GM12878 (cell line): ENCODE measurements at regions not wholly inside any gene's neighbourhood (a gene's known extent, or its start where the extent isn't known, plus 50 kb on each side); places are given as distances from the start of the nearest gene placed in this dataset.

Source experiments
- ATAC-seq: fragments of 200-7000 bp; cut with Tn5 transposase; 3 replicates; pipeline ENCODE4 v1.9.1; 2020; ENCODE audit warnings: mild to moderate bottlenecking, moderate library complexity
- BruUV-seq: library from RNA; stranded (reverse); fragments of 400-500 nt; replicated peaks from 2 replicates; lab custom pipeline; 2021; lab: Mats Ljungman, UMichigan
- CTCF ChIA-PET: fragments of 300-600 bp; sonication (Branson Sonifier 250); formaldehyde crosslinking; extraction: SDS; loops from one replicate; lab custom pipeline; 2021; ENCODE audit warnings: inconsistent platforms; lab: Yijun Ruan, JAX
- POLR2A ChIA-PET: fragments of 350-600 bp; formaldehyde crosslinking; extraction: SDS; loops from one replicate; lab custom pipeline; 2021; ENCODE audit warnings: inconsistent platforms; lab: Charles Lee
- RAD21 ChIA-PET: fragments of 300-600 bp; sonication (Branson Sonifier 250); formaldehyde crosslinking; loops from one replicate; lab custom pipeline; 2023; ENCODE audit warnings: antibody characterized with exemption; ENCODE audit not compliant: unreplicated experiment; lab: Charles Lee
- SMC1A ChIA-PET: fragments of 300-600 bp; sonication (Branson Sonifier 250); formaldehyde crosslinking; loops from one replicate; lab custom pipeline; 2023; ENCODE audit not compliant: unreplicated experiment, uncharacterized antibody; lab: Charles Lee
- DNase-seq: peaks from one replicate; pipeline ENCODE4 v3.0.0-alpha.2; 2011; ENCODE audit warnings: low read depth, low spot score
- FAIRE-seq: peaks from 3 replicates; lab custom pipeline; 2011; peaks lifted over from hg19 to GRCh38; lab: Jason Lieb, UNC
- H2AFZ ChIP-seq: 2 replicates; pipeline ENCODE4 v1.6.0; 2011; ENCODE audit warnings: low read depth, low read length, control low read depth; ENCODE audit not compliant: control insufficient read depth
- H3K27ac ChIP-seq: 2 replicates; pipeline ENCODE4 v1.5.1; 2011; ENCODE audit warnings: control low read depth; ENCODE audit not compliant: control insufficient read depth, insufficient read depth
- H3K27me3 ChIP-seq, 2 experiments: replicated peaks in 1 of 2; 2 replicates each; pipeline versions ENCODE4 v1.6.0 to v1.6.1; 2011; ENCODE audit warnings: low read length in 1 of 2; ENCODE audit not compliant: control insufficient read depth in 2 of 2, insufficient read depth in 2 of 2
- H3K36me3 ChIP-seq, 2 experiments: 2 replicates each; pipeline ENCODE4 v1.5.1; 2011; ENCODE audit warnings: low read length in 1 of 2; ENCODE audit not compliant: control insufficient read depth in 2 of 2, insufficient read depth in 2 of 2
- H3K4me1 ChIP-seq: 2 replicates; pipeline ENCODE4 v1.6.1; 2011; ENCODE audit warnings: mild to moderate bottlenecking, low read length, moderate library complexity, mixed read lengths; ENCODE audit not compliant: control insufficient read depth, insufficient read depth
- H3K4me2 ChIP-seq: 2 replicates; pipeline ENCODE4 v1.6.0; 2011; ENCODE audit warnings: control low read depth; ENCODE audit not compliant: control insufficient read depth, insufficient read depth
- H3K4me3 ChIP-seq: fragments of 200-600 bp; sonication (generic); 2 replicates; pipeline ENCODE4 v1.5.1; 2016
- H3K79me2 ChIP-seq: 2 replicates; pipeline ENCODE4 v1.6.0; 2011; ENCODE audit warnings: low read length; ENCODE audit not compliant: control insufficient read depth, insufficient read depth
- H3K9ac ChIP-seq: 2 replicates; pipeline ENCODE4 v1.8.0; 2011; ENCODE audit warnings: low read length, control low read depth, mixed read lengths; ENCODE audit not compliant: control insufficient read depth, insufficient read depth
- H3K9me3 ChIP-seq: replicated peaks from 3 replicates; pipeline ENCODE4 v1.5.1; 2011; ENCODE audit warnings: mild to moderate bottlenecking, low read length; ENCODE audit not compliant: control insufficient read depth, insufficient read depth
- H4K20me1 ChIP-seq: 2 replicates; pipeline ENCODE4 v1.6.0; 2011; ENCODE audit not compliant: control insufficient read depth, insufficient read depth
- FOXK2 ChIP-seq: fragments of 450-650 bp; IDR thresholded peaks from 2 replicates; pipeline ENCODE4 v1.6.1; 2017; ENCODE audit warnings: mild to moderate bottlenecking, moderate library complexity
- JUNB ChIP-seq: IDR thresholded peaks from 2 replicates; pipeline ENCODE4 v1.6.1; 2016; ENCODE audit warnings: antibody characterized with exemption, mild to moderate bottlenecking
- LARP7 ChIP-seq: fragments of 450-650 bp; IDR thresholded peaks from 2 replicates; pipeline ENCODE4 v1.6.1; 2017; ENCODE audit warnings: mild to moderate bottlenecking
- RELA ChIP-seq: fragments of 450-650 bp; IDR thresholded peaks from 2 replicates; pipeline ENCODE4 v1.8.0; 2014; ENCODE audit warnings: borderline replicate concordance; ENCODE audit not compliant: partially characterized antibody
- WGBS: methylation state at CpG from one replicate; pipeline ENCODE4 v1.1.6; 2016; ENCODE audit warnings: low lambda C conversion rate; ENCODE audit not compliant: insufficient replicate concordance, insufficient coverage; ENCODE audit errors: missing lambda C conversion rate; 5-methylcytosine and 5-hydroxymethylcytosine counted together
- in situ Hi-C: fragments of 300-500 bp; cut with MboI; formaldehyde crosslinking; loops from 9 replicates; pipeline ENCODE4 v1.14.3; 2018; ENCODE audit warnings: mixed read lengths
- intact Hi-C: fragments of 100-400 bp; cut with micrococcal nuclease; formaldehyde crosslinking; loops from one replicate; pipeline ENCODE4 v1.14.2; 2022; ENCODE audit not compliant: unreplicated experiment

DNA sequence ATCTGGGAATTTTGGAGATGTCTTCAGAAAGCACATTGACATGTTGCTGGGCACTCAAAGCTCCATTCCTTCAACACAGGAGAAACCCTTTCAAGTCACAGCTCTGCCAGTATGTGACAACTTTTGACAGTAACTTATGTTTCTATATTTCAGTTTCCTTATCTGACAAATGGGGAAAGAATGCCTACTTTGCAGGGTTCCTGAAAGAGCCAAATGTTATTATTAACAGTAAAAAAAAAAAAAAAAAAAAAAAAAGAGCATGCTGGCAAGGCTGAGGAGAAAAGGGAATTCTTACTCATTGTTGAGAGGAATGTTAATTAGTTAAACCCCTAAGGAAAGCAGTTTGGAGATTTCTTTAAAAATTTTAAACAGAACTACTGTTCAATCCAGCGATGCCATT lies 272.5 kb upstream of the TGFBR2 start:
- no TSS peak for BruUV-seq
- Histone ChIP-seq H3K4me3 (no peak overlapping the region), H3K79me2 (no peaks in the 10 kb centered on the region), H3K9me3 (no peaks in the 10 kb centered on the region), H3K9ac (no peak overlapping the region), H3K27me3 (no peaks in the 10 kb centered on the region), H3K36me3 (no peaks in the 10 kb centered on the region), H4K20me1 (no peaks in the 10 kb centered on the region), H3K4me2 (no peak overlapping the region), H3K4me1 (no peaks in the 10 kb centered on the region), H2AFZ (no peak overlapping the region), H3K27ac (no peak overlapping the region)
- intact Hi-C loops, result no loop called here
- in situ Hi-C loops, result no loop called here
- 84% methylated on average over 1 of the region's 1 CpG for WGBS
- ChIA-PET RAD21 (no interaction called here), CTCF (no interaction called here), POLR2A (no interaction called here), SMC1A (no interaction called here)
- TF ChIP-seq RELA, result no peak
- no peak for FAIRE-seq
- DNase-seq, result no peak
- no peak for ATAC-seq

DNA sequence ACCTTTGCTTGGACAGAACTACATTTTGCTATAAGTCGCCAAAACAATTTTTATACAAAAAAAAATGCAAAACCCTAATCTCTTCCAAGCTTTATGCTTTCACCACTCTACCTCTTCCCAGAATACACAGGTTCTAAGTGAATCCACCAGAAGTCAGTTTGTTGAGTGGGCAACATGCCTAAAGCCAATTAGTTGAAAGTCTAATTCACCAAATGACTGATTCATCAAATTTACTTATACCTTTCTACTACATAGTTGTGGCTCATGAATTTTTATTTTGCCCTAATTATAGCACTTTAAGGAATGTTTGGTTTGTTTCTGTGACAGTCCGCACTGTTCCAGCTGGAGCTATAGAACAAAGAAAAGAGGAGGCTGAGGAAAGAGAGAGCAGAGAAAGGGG lies 265.9 kb upstream of the TGFBR2 start:
- Histone ChIP-seq H3K4me3 (no peak overlapping the region), H3K9me3 (no peaks in the 10 kb centered on the region), H3K79me2 (no peaks in the 10 kb centered on the region), H2AFZ (no peak overlapping the region), H4K20me1 (no peaks in the 10 kb centered on the region), H3K36me3 (no peaks in the 10 kb centered on the region), H3K27ac (no peak overlapping the region), H3K4me1 (no peaks in the 10 kb centered on the region), H3K9ac (no peak overlapping the region), H3K4me2 (no peak overlapping the region), H3K27me3 (no peaks in the 10 kb centered on the region)
- SMC1A ChIA-PET, result no interaction called here
- intact Hi-C loops, result no loop called here
- TF ChIP-seq FOXK2 (no peak), RELA (no peak), LARP7 (no peak), JUNB (no peak)
- in situ Hi-C loops, result no loop called here
- ATAC-seq (no peak), FAIRE-seq (no peak), DNase-seq (no peak)
- CTCF ChIA-PET, result interaction anchor here (1.1 kb wide), 1 partner anchor 353 kb away, joined by 4 read pairs; no protein-coding TSS in a partner anchor
- no TSS peak for BruUV-seq
- POLR2A ChIA-PET, result no interaction called here
- 39% methylated on average over 2 of the region's 2 CpGs for WGBS
- RAD21 ChIA-PET, result no interaction called here
